ENCODE measurements at regions not wholly inside any gene's neighbourhood (a gene's known extent, or its start where the extent isn't known, plus 50 kb on each side); places are given as distances from the start of the nearest gene placed in this dataset.

GRCh38 chr6:167479301-167479700 is 154.4 kb downstream of the TTLL2 start:
- TF ChIP-seq, protein P1, sequence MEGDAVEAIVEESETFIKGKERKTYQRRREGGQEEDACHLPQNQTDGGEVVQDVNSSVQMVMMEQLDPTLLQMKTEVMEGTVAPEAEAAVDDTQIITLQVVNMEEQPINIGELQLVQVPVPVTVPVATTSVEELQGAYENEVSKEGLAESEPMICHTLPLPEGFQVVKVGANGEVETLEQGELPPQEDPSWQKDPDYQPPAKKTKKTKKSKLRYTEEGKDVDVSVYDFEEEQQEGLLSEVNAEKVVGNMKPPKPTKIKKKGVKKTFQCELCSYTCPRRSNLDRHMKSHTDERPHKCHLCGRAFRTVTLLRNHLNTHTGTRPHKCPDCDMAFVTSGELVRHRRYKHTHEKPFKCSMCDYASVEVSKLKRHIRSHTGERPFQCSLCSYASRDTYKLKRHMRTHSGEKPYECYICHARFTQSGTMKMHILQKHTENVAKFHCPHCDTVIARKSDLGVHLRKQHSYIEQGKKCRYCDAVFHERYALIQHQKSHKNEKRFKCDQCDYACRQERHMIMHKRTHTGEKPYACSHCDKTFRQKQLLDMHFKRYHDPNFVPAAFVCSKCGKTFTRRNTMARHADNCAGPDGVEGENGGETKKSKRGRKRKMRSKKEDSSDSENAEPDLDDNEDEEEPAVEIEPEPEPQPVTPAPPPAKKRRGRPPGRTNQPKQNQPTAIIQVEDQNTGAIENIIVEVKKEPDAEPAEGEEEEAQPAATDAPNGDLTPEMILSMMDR (IDR thresholded peaks at IDR 0.05) = no peak
- TF ChIP-seq POLR2A (IDR thresholded peaks at IDR 0.05) = no peak
